Fibroblast of lung (primary cell): ENCODE measurements at regions not wholly inside any gene's neighbourhood (a gene's known extent, or its start where the extent isn't known, plus 50 kb on each side); places are given as distances from the start of the nearest gene placed in this dataset.

Experiments
- DNase-seq, 2 donors: peaks; one replicate each; pipeline versions ENCODE4 v3.0.0 to v3.0.0-alpha.2; 2010; ENCODE audit warnings: low read depth in 2 of 2
- H2AFZ ChIP-seq: 2 replicates; pipeline ENCODE4 v1.5.1; 2012; ENCODE audit warnings: low read length, control low read depth, inconsistent platforms
- H3K27ac ChIP-seq: 2 replicates; pipeline ENCODE4 v1.5.1; 2011; ENCODE audit warnings: low read length, control low read depth; ENCODE audit not compliant: insufficient read depth
- H3K27me3 ChIP-seq: 2 replicates; pipeline ENCODE4 v1.5.1; 2011; ENCODE audit warnings: mild to moderate bottlenecking, low read length; ENCODE audit not compliant: control insufficient read depth, insufficient read depth
- H3K36me3 ChIP-seq: 2 replicates; pipeline ENCODE4 v1.5.1; 2011; ENCODE audit warnings: low read length; ENCODE audit not compliant: control insufficient read depth, insufficient read depth
- H3K4me1 ChIP-seq: 2 replicates; pipeline ENCODE4 v1.5.1; 2011; ENCODE audit warnings: low read length; ENCODE audit not compliant: control insufficient read depth, insufficient read depth; ENCODE audit errors: extremely low read depth
- H3K4me2 ChIP-seq: 2 replicates; pipeline ENCODE4 v1.5.1; 2011; ENCODE audit warnings: low read length, control low read depth; ENCODE audit not compliant: insufficient read depth; ENCODE audit errors: extremely low read depth
- H3K4me3 ChIP-seq, 4 experiments: fragments of 200-600 bp in 1 of 4; sonication (generic) in 1 of 4; replicated peaks in 1 of 4; 2 replicates each; pipeline ENCODE4 v1.5.1; 2011 to 2016; ENCODE audit warnings: low read length in 4 of 4, low read depth in 3 of 4, mild to moderate bottlenecking in 3 of 4, control low read depth in 2 of 4, inconsistent platforms in 1 of 4, mixed read lengths in 1 of 4; ENCODE audit not compliant: insufficient read depth in 1 of 4; ENCODE audit errors: control extremely low read depth in 1 of 4
- H3K79me2 ChIP-seq: 2 replicates; pipeline ENCODE4 v1.5.1; 2012; ENCODE audit warnings: mild to moderate bottlenecking, low read length, inconsistent platforms; ENCODE audit not compliant: control insufficient read depth, insufficient read depth
- H3K9ac ChIP-seq: 2 replicates; pipeline ENCODE4 v1.5.1; 2011; ENCODE audit warnings: mild to moderate bottlenecking, low read length, control low read depth; ENCODE audit not compliant: insufficient read depth
- H3K9me3 ChIP-seq: 2 replicates; pipeline ENCODE4 v1.5.1; 2012; ENCODE audit warnings: low read depth, low read length; ENCODE audit not compliant: control insufficient read depth, insufficient read depth
- H4K20me1 ChIP-seq: 2 replicates; pipeline ENCODE4 v1.5.1; 2011; ENCODE audit warnings: low read length; ENCODE audit not compliant: control insufficient read depth, insufficient read depth; ENCODE audit errors: extremely low read depth
- CTCF ChIP-seq, 2 donors: IDR thresholded peaks in 1 of 2; conservative IDR thresholded peaks in 1 of 2; 1 replicate in 1 of 2; 2 replicates in 1 of 2; pipeline ENCODE4 v1.5.1; 2011 to 2012; ENCODE audit warnings: low read length in 2 of 2, control low read depth in 1 of 2, inconsistent platforms in 1 of 2, low read depth in 1 of 2, mild to moderate bottlenecking in 1 of 2
- EZH2 ChIP-seq: IDR thresholded peaks from 2 replicates; pipeline ENCODE4 v1.5.1; 2012; ENCODE audit warnings: low read length, control low read depth, mild to moderate bottlenecking; ENCODE audit errors: missing control alignments

GRCh38 chr12:44947163-44947562, 71.0 kb upstream of the NELL2 start:
- no peaks in the 10 kb centered on the region for H4K20me1 ChIP-seq
- H3K4me1 ChIP-seq, result no peaks in the 10 kb centered on the region
- no peak overlapping the region for H3K4me3 ChIP-seq
- no peaks in the 10 kb centered on the region for H3K79me2 ChIP-seq
- no peak overlapping the region for H3K27ac ChIP-seq
- TF ChIP-seq EZH2 (no peak), CTCF (conservative IDR thresholded peaks at IDR 0.05 in 1 of 2, IDR thresholded peaks at IDR 0.05 in 1 of 2; ENCODE audit: low read depth in 1 of 2, low read length in 2 of 2) (no peak)
- no peak overlapping the region for H3K4me2 ChIP-seq
- DNase-seq, result no peak
- H3K36me3 ChIP-seq, result no peaks in the 10 kb centered on the region
- no peaks in the 10 kb centered on the region for H3K27me3 ChIP-seq
- no peak overlapping the region for H2AFZ ChIP-seq
- H3K9me3 ChIP-seq, result no peaks in the 10 kb centered on the region
- H3K9ac ChIP-seq, result no peak overlapping the region

DNA sequence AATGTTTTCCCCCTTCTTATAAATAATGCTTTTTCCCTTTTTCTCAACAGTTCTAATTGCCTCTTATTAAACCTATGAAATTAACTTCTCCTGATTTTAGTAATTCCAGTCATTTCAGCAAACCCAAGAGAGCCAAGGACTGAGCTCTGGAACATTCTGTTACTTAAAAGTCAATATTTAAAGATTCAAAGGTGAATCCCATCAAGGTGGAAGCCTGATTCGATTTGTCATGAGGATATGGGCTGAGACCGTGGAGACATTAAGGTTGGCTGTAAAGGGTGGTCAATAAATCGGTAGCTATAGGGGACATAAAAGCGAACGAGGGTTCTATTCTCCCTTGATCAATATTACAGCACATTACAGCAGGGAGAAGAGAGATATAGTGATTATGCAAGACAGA, 66.6 kb upstream of the NELL2 start:
- no peak overlapping the region for H3K9ac ChIP-seq
- H3K79me2 ChIP-seq, result no peaks in the 10 kb centered on the region
- H3K36me3 ChIP-seq, result no peaks in the 10 kb centered on the region
- H3K4me3 ChIP-seq, result no peak overlapping the region
- H3K4me2 ChIP-seq, result no peak overlapping the region
- H2AFZ ChIP-seq, result no peak overlapping the region
- no peak for DNase-seq
- no peak overlapping the region for H3K27ac ChIP-seq
- no peaks in the 10 kb centered on the region for H4K20me1 ChIP-seq
- TF ChIP-seq CTCF (conservative IDR thresholded peaks at IDR 0.05 in 1 of 2, IDR thresholded peaks at IDR 0.05 in 1 of 2; ENCODE audit: low read depth in 1 of 2, low read length in 2 of 2), result no peak
- TF ChIP-seq EZH2, result no peak
- H3K9me3 ChIP-seq, result no peaks in the 10 kb centered on the region
- H3K4me1 ChIP-seq, result no peaks in the 10 kb centered on the region
- H3K27me3 ChIP-seq, result no peaks in the 10 kb centered on the region

DNA sequence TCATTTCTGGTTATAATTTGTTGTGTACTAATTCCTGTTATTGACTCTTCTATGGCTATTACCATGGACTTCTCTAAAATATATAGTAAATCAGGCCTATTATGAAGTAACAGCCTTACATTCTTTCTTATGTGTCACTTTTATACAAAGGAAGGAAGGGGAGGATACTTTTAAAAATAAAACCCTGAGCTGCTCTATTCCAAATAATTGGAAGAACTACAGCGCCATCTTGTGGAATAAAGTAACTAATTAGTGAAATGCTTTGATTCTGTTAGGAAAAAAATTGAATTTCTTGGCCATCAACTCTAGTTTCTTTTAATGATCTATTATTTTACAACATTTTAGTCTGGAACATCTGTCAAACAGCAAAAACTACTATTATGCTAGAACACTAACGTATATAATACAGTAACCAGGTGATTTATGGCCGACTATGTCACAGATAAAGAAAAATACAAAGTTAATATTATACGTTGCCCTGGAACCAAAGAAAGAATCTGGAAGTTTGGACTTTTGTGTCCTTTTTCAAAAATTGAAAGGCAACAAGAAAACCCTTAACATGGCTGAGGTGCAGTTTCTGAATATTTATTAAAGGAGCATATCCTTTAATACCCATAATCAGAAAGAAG, 55.0 kb upstream of the NELL2 start:
- Histone ChIP-seq H3K27ac (no peak overlapping the region), H3K9me3 (no peaks in the 10 kb centered on the region), H3K4me2 (no peak overlapping the region), H3K36me3 (no peaks in the 10 kb centered on the region), H3K9ac (no peak overlapping the region), H3K79me2 (no peaks in the 10 kb centered on the region), H3K4me3 (no peak overlapping the region), H3K27me3 (no peaks in the 10 kb centered on the region), H2AFZ (no peak overlapping the region), H3K4me1 (no peaks in the 10 kb centered on the region), H4K20me1 (no peaks in the 10 kb centered on the region)
- peak; percentile 49 to 72 for DNase-seq
- no peak for TF ChIP-seq EZH2
- peak in 1 of 2 donors; percentile 36 for TF ChIP-seq CTCF (conservative IDR thresholded peaks at IDR 0.05 in 1 of 2, IDR thresholded peaks at IDR 0.05 in 1 of 2; ENCODE audit: low read depth in 1 of 2, low read length in 2 of 2)
